Liver (tissue), 8 donors: ENCODE measurements at regions not wholly inside any gene's neighbourhood (a gene's known extent, or its start where the extent isn't known, plus 50 kb on each side); places are given as distances from the start of the nearest gene placed in this dataset.

Experiments
- DNase-seq: peaks from one replicate; pipeline ENCODE4 v3.0.0-alpha.2; 2017; ENCODE audit warnings: low spot score
- H3K27ac ChIP-seq, 2 donors: one replicate each; pipeline ENCODE4 v1.7.0; 2013; ENCODE audit warnings: inconsistent platforms in 2 of 2, low read length in 2 of 2, control low read depth in 1 of 2, low read depth in 1 of 2, mild to moderate bottlenecking in 1 of 2
- H3K27me3 ChIP-seq, 4 donors: one replicate each; pipeline versions ENCODE4 v1.6.1 to v1.7.0; 2013; ENCODE audit warnings: low read length in 3 of 4, inconsistent platforms in 1 of 4, mild to moderate bottlenecking in 1 of 4, moderate library complexity in 1 of 4; ENCODE audit not compliant: control insufficient read depth in 4 of 4, insufficient read depth in 4 of 4
- H3K36me3 ChIP-seq, 4 donors: one replicate each; pipeline versions ENCODE4 v1.6.1 to v1.7.0; 2013; ENCODE audit warnings: low read length in 3 of 4, mild to moderate bottlenecking in 3 of 4, low read depth in 1 of 4, moderate library complexity in 1 of 4; ENCODE audit not compliant: control insufficient read depth in 4 of 4, insufficient read depth in 3 of 4
- H3K4me1 ChIP-seq, 4 donors: one replicate each; pipeline versions ENCODE4 v1.6.1 to v1.7.0; 2013; ENCODE audit warnings: low read length in 3 of 4, mild to moderate bottlenecking in 3 of 4, moderate library complexity in 1 of 4; ENCODE audit not compliant: control insufficient read depth in 4 of 4, insufficient read depth in 4 of 4
- H3K4me3 ChIP-seq, 3 donors: one replicate each; pipeline versions ENCODE4 v1.6.1 to v1.7.0; 2013; ENCODE audit warnings: low read length in 3 of 3, control low read depth in 1 of 3, low read depth in 1 of 3, mild to moderate bottlenecking in 1 of 3
- H3K9ac ChIP-seq, 2 donors: one replicate each; pipeline ENCODE4 v1.7.0; 2013; ENCODE audit warnings: low read length in 2 of 2, mild to moderate bottlenecking in 2 of 2, moderate library complexity in 2 of 2, control low read depth in 1 of 2, low read depth in 1 of 2
- H3K9me3 ChIP-seq, 4 donors: one replicate each; pipeline versions ENCODE4 v1.6.1 to v1.7.0; 2013; ENCODE audit warnings: low read length in 3 of 4; ENCODE audit not compliant: control insufficient read depth in 4 of 4
- ATF3 ChIP-seq: IDR thresholded peaks from 2 replicates; pipeline ENCODE4 v1.6.1; 2016; ENCODE audit warnings: antibody characterized with exemption
- CTCF ChIP-seq: fragments of 150-350 bp; IDR thresholded peaks from 2 replicates; pipeline ENCODE4 v1.5.1; 2017; ENCODE audit warnings: improper control_type of control experiment, low read depth, low read length; ENCODE audit not compliant: missing input control
- EGR1 ChIP-seq, 2 donors: IDR thresholded peaks; 2 replicates each; pipeline ENCODE4 v1.6.1; 2016 to 2018; ENCODE audit warnings: antibody characterized with exemption in 2 of 2, low read depth in 2 of 2
- GABPA ChIP-seq, 2 donors: IDR thresholded peaks in 1 of 2; conservative IDR thresholded peaks in 1 of 2; 2 replicates each; pipeline ENCODE4 v1.6.1; 2016; ENCODE audit warnings: antibody characterized with exemption in 2 of 2, mild to moderate bottlenecking in 1 of 2, moderate library complexity in 1 of 2
- HNF4G ChIP-seq: IDR thresholded peaks from 2 replicates; pipeline ENCODE4 v1.6.1; 2016; ENCODE audit warnings: antibody characterized with exemption
- NR2F2 ChIP-seq: IDR thresholded peaks from 2 replicates; pipeline ENCODE4 v1.6.1; 2016; ENCODE audit warnings: antibody characterized with exemption
- RAD21 ChIP-seq, 2 donors: IDR thresholded peaks; 2 replicates each; pipeline ENCODE4 v1.6.1; 2016; ENCODE audit warnings: antibody characterized with exemption in 2 of 2, mild to moderate bottlenecking in 2 of 2
- REST ChIP-seq: IDR thresholded peaks from 2 replicates; pipeline ENCODE4 v1.6.1; 2016; ENCODE audit warnings: antibody characterized with exemption, mild to moderate bottlenecking
- TAF1 ChIP-seq: conservative IDR thresholded peaks from 2 replicates; pipeline ENCODE4 v1.6.1; 2016; ENCODE audit warnings: antibody characterized with exemption, mild to moderate bottlenecking
- ZBTB33 ChIP-seq: IDR thresholded peaks from 2 replicates; pipeline ENCODE4 v1.6.1; 2016; ENCODE audit warnings: antibody characterized with exemption
- WGBS: extraction: QIAGEN DNeasy Blood & Tissue Kit; methylation state at CpG from one replicate; pipeline ENCODE4 v1.1.7; 2013; 5-methylcytosine and 5-hydroxymethylcytosine counted together
- donor health status: healthy.
- donor health status: healthy.
- donor health status: healthy.
- donor health status: healthy.
- donor health status: healthy.

GRCh38 chr7:82757-83155 lies 109.6 kb upstream of the FAM20C start:
- no peaks in the 10 kb centered on the region for H3K9me3 ChIP-seq
- H3K27ac ChIP-seq: no peak overlapping the region
- H3K9ac ChIP-seq: no peak overlapping the region
- H3K4me3 ChIP-seq: no peak overlapping the region
- DNase-seq: no peak
- TF ChIP-seq TAF1 (no peak), CTCF (no peak), HNF4G (no peak), REST (no peak), GABPA (IDR thresholded peaks at IDR 0.05 in 1 of 2, conservative IDR thresholded peaks at IDR 0.05 in 1 of 2) (no peak)
- H3K27me3 ChIP-seq: no peaks in the 10 kb centered on the region
- no peaks in the 10 kb centered on the region for H3K4me1 ChIP-seq
- WGBS: 91% methylated on average over 11 of the region's 11 CpGs
- no peaks in the 10 kb centered on the region for H3K36me3 ChIP-seq

GRCh38 chr7:83441-83840 lies 108.9 kb upstream of the FAM20C start:
- DNase-seq: no peak
- WGBS: 89% methylated on average over 12 of the region's 12 CpGs

More at GRCh38 chr7:83441-83840, 108.9 kb upstream of the FAM20C start:
- TF ChIP-seq HNF4G (no peak), NR2F2 (no peak), RAD21 (IDR thresholded peaks at IDR 0.05) (no peak), ZBTB33 (no peak), EGR1 (IDR thresholded peaks at IDR 0.05; ENCODE audit: low read depth in 2 of 2) (no peak), CTCF (no peak), ATF3 (no peak)
- H3K4me3 ChIP-seq: no peak overlapping the region
- H3K27ac ChIP-seq: no peak overlapping the region
- H3K27me3 ChIP-seq: no peaks in the 10 kb centered on the region
- no peaks in the 10 kb centered on the region for H3K4me1 ChIP-seq
- H3K9ac ChIP-seq: no peak overlapping the region
- H3K9me3 ChIP-seq: no peaks in the 10 kb centered on the region
- no peaks in the 10 kb centered on the region for H3K36me3 ChIP-seq
